ENCODE measurements at regions not wholly inside any gene's neighbourhood (a gene's known extent, or its start where the extent isn't known, plus 50 kb on each side); places are given as distances from the start of the nearest gene placed in this dataset.

DNA sequence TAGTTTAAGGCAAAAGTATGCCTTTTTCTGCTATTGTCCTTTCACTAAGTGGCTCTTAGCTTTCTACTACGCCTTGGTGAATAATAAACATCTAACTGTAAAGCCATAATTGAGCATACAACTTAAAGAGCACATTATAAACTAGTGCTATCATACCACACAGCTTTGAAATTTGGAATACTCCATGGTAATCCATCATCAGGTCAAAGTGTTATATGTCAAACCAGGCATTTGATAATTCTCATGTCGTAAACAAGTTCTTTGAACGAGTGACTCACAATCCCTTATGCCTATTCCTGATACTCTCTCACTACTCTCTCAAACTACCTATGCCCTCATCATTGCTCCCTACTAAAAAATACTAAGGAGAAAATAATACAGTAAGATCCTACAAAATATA, 60.3 kb upstream of the FMN2 start:
- no peak for TF ChIP-seq POLR2A (IDR thresholded peaks at IDR 0.05)
- TF ChIP-seq, protein P1, sequence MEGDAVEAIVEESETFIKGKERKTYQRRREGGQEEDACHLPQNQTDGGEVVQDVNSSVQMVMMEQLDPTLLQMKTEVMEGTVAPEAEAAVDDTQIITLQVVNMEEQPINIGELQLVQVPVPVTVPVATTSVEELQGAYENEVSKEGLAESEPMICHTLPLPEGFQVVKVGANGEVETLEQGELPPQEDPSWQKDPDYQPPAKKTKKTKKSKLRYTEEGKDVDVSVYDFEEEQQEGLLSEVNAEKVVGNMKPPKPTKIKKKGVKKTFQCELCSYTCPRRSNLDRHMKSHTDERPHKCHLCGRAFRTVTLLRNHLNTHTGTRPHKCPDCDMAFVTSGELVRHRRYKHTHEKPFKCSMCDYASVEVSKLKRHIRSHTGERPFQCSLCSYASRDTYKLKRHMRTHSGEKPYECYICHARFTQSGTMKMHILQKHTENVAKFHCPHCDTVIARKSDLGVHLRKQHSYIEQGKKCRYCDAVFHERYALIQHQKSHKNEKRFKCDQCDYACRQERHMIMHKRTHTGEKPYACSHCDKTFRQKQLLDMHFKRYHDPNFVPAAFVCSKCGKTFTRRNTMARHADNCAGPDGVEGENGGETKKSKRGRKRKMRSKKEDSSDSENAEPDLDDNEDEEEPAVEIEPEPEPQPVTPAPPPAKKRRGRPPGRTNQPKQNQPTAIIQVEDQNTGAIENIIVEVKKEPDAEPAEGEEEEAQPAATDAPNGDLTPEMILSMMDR (IDR thresholded peaks at IDR 0.05), result no peak

Measured in esophagus squamous epithelium (tissue), 4 donors.